SU-DHL-6 (cell line): ENCODE measurements at regions not wholly inside any gene's neighbourhood (a gene's known extent, or its start where the extent isn't known, plus 50 kb on each side); places are given as distances from the start of the nearest gene placed in this dataset.

Experiments
- CTCF ChIP-seq: fragments of 200-600 bp; sonication (generic); IDR thresholded peaks from one replicate; pipeline ENCODE4 v1.5.1; 2017; ENCODE audit warnings: antibody characterized with exemption, mild to moderate bottlenecking, low read length, moderate library complexity; ENCODE audit not compliant: insufficient read depth, poor library complexity, severe bottlenecking
- EZH2phosphoT487 ChIP-seq: fragments of 200-600 bp; sonication (generic), shearing (Covaris generic); conservative IDR thresholded peaks from 2 replicates; pipeline ENCODE4 v1.6.1; 2018; ENCODE audit warnings: mild to moderate bottlenecking, antibody characterized with exemption, low read length, moderate library complexity, mixed read lengths

- TF ChIP-seq CTCF (no peak), EZH2phosphoT487 (no peak)
Measured at GRCh38 chr5:116862632-116863455, 288.2 kb upstream of the SEMA6A start.
